GM10248 (cell line): ENCODE measurements at regions not wholly inside any gene's neighbourhood (a gene's known extent, or its start where the extent isn't known, plus 50 kb on each side); places are given as distances from the start of the nearest gene placed in this dataset.
"Not testable (repeated sequence)": the region's sequence is repeated elsewhere in the genome, so short reads cannot be mapped to it uniquely, and the experiment has no call there.

ENCODE experiments used
- CTCF ChIA-PET: fragments of 300-600 bp; sonication (Branson Sonifier 250); formaldehyde crosslinking; extraction: SDS; loops from one replicate; lab custom pipeline; 2021; ENCODE audit warnings: antibody characterized with exemption; lab: Yijun Ruan, JAX
- POLR2A ChIA-PET: fragments of 350-650 bp; sonication (Branson Sonifier 250); formaldehyde crosslinking; extraction: SDS; loops from one replicate; lab custom pipeline; 2020; ENCODE audit warnings: antibody characterized with exemption; lab: Yijun Ruan, JAX
- DNase-seq: peaks from one replicate; pipeline ENCODE4 v3.0.0; 2012; ENCODE audit errors: extremely low spot score
- CTCF ChIP-seq: IDR thresholded peaks from 2 replicates; pipeline ENCODE4 v1.5.1; 2012; ENCODE audit warnings: mild to moderate bottlenecking, low read depth; ENCODE audit errors: extremely low read depth, missing control alignments, control extremely low read depth

GRCh38 chrX:45428831-45429230 is 228.2 kb upstream of the DIPK2B start:
- ChIA-PET POLR2A (no interaction called here), CTCF (no interaction called here)
- no peak for TF ChIP-seq CTCF
- no peak for DNase-seq

- POLR2A ChIA-PET: no interaction called here
- DNase-seq: no peak
- no peak for TF ChIP-seq CTCF
- CTCF ChIA-PET: no interaction called here
Observed at GRCh38 chrX:45424326-45424725, 223.7 kb upstream of the DIPK2B start.

GRCh38 chrX:45422216-45422925 is 221.7 kb upstream of the DIPK2B start:
- POLR2A ChIA-PET: no interaction called here
- TF ChIP-seq CTCF: no peak
- CTCF ChIA-PET: no interaction called here
- DNase-seq: no peak

- no peak for TF ChIP-seq CTCF
- ChIA-PET CTCF (no interaction called here), POLR2A (no interaction called here)
- DNase-seq: no peak
Observed at GRCh38 chrX:45421806-45422205, 221.1 kb upstream of the DIPK2B start.

- no peak for TF ChIP-seq CTCF
- POLR2A ChIA-PET: no interaction called here
- CTCF ChIA-PET: no interaction called here
- no peak for DNase-seq
Observed at GRCh38 chrX:45404206-45404605, 203.5 kb upstream of the DIPK2B start.

GRCh38 chrX:45401923-45402322 is 201.2 kb upstream of the DIPK2B start:
- no peak for TF ChIP-seq CTCF
- no peak for DNase-seq
- ChIA-PET CTCF (no interaction called here), POLR2A (no interaction called here)

GRCh38 chrX:45400951-45401725 is 200.5 kb upstream of the DIPK2B start:
- POLR2A ChIA-PET, CTCF ChIA-PET, DNase-seq: not testable (repeated sequence)
